ENCODE measurements at regions not wholly inside any gene's neighbourhood (a gene's known extent, or its start where the extent isn't known, plus 50 kb on each side); places are given as distances from the start of the nearest gene placed in this dataset.

GRCh38 chrX:51437521-51437920 lies 58.9 kb downstream of the NUDT11 start:
- DNase-seq: no peak

- no peak for DNase-seq
Observed at GRCh38 chrX:51435101-51435500, 61.3 kb downstream of the NUDT11 start.

- no peak for DNase-seq
Observed at GRCh38 chrX:51421972-51422597, 74.3 kb downstream of the NUDT11 start.

GRCh38 chrX:51420610-51421009 lies 75.8 kb downstream of the NUDT11 start:
- peak; percentile 2 for DNase-seq

- DNase-seq: no peak
Observed at GRCh38 chrX:51408462-51408861, 75.8 kb downstream of the NUDT10 start.

- no peak for DNase-seq
Observed at GRCh38 chrX:51407520-51408409, 75.1 kb downstream of the NUDT10 start.

- no peak for DNase-seq
Observed at GRCh38 chrX:51406688-51407519, 74.3 kb downstream of the NUDT10 start.

GRCh38 chrX:51404445-51404844 lies 71.8 kb downstream of the NUDT10 start:
- DNase-seq: no peak

GRCh38 chrX:51395810-51396728 lies 63.4 kb downstream of the NUDT10 start:
- DNase-seq: no peak

GRCh38 chrX:51395480-51395809 lies 62.8 kb downstream of the NUDT10 start:
- no peak for DNase-seq
